Effector memory CD4-positive, alpha-beta T cell (primary cell): ENCODE measurements at regions not wholly inside any gene's neighbourhood (a gene's known extent, or its start where the extent isn't known, plus 50 kb on each side); places are given as distances from the start of the nearest gene placed in this dataset.

Experiments
- DNase-seq, 3 donors: peaks; one replicate each; pipeline ENCODE4 v3.0.0-alpha.2; 2020
- H3K27ac ChIP-seq: 2 replicates; pipeline ENCODE4 v1.7.0; 2013; ENCODE audit warnings: mild to moderate bottlenecking, low read length, moderate library complexity; ENCODE audit not compliant: insufficient read depth, poor library complexity, severe bottlenecking
- H3K27me3 ChIP-seq: replicated peaks from 2 replicates; pipeline ENCODE4 v1.7.0; 2013; ENCODE audit warnings: mild to moderate bottlenecking, low read length; ENCODE audit not compliant: insufficient read depth, control insufficient read depth, poor library complexity, severe bottlenecking
- H3K36me3 ChIP-seq: 2 replicates; pipeline ENCODE4 v1.7.0; 2013; ENCODE audit warnings: mild to moderate bottlenecking, low read length, moderate library complexity; ENCODE audit not compliant: control insufficient read depth, insufficient read depth
- H3K4me1 ChIP-seq: 2 replicates; pipeline ENCODE4 v1.7.0; 2013; ENCODE audit warnings: low read length, mild to moderate bottlenecking; ENCODE audit not compliant: control insufficient read depth, insufficient read depth, poor library complexity, severe bottlenecking
- H3K4me3 ChIP-seq: 2 replicates; pipeline ENCODE4 v1.7.0; 2013; ENCODE audit warnings: low read length, low read depth, mild to moderate bottlenecking; ENCODE audit not compliant: insufficient read depth, poor library complexity, severe bottlenecking
- H3K9me3 ChIP-seq: 2 replicates; pipeline ENCODE4 v1.7.0; 2013; ENCODE audit warnings: mild to moderate bottlenecking, low read length, moderate library complexity; ENCODE audit not compliant: control insufficient read depth

- no peak for DNase-seq
- Histone ChIP-seq H3K4me1 (no peaks in the 10 kb centered on the region), H3K36me3 (no peaks in the 10 kb centered on the region), H3K27me3 (no peaks in the 10 kb centered on the region), H3K9me3 (no peaks in the 10 kb centered on the region), H3K27ac (no peak overlapping the region), H3K4me3 (no peak overlapping the region)
These were observed 324.8 kb upstream of the MAP3K7 start for GRCh38 chr6:90911642-90912041.

- Histone ChIP-seq H3K4me3 (no peak overlapping the region), H3K27ac (no peak overlapping the region), H3K9me3 (no peaks in the 10 kb centered on the region), H3K36me3 (no peaks in the 10 kb centered on the region), H3K27me3 (no peaks in the 10 kb centered on the region), H3K4me1 (no peaks in the 10 kb centered on the region)
- no peak for DNase-seq
These were observed 324.0 kb upstream of the MAP3K7 start for GRCh38 chr6:90910893-90911292.

- Histone ChIP-seq H3K4me1 (no peaks in the 10 kb centered on the region), H3K36me3 (no peaks in the 10 kb centered on the region), H3K27me3 (no peaks in the 10 kb centered on the region), H3K9me3 (no peaks in the 10 kb centered on the region), H3K4me3 (no peak overlapping the region), H3K27ac (no peak overlapping the region)
- DNase-seq, result no peak
These were observed 321.2 kb upstream of the MAP3K7 start for GRCh38 chr6:90907931-90908655.

- Histone ChIP-seq H3K36me3 (no peaks in the 10 kb centered on the region), H3K9me3 (no peaks in the 10 kb centered on the region), H3K4me3 (no peak overlapping the region), H3K27me3 (no peaks in the 10 kb centered on the region), H3K4me1 (no peaks in the 10 kb centered on the region), H3K27ac (no peak overlapping the region)
- DNase-seq, result no peak
These were observed 318.5 kb upstream of the MAP3K7 start for GRCh38 chr6:90905351-90905750.

- DNase-seq, result no peak
- no peaks in the 10 kb centered on the region for H3K36me3 ChIP-seq
- no peaks in the 10 kb centered on the region for H3K27me3 ChIP-seq
- H3K4me1 ChIP-seq, result no peaks in the 10 kb centered on the region
- no peaks in the 10 kb centered on the region for H3K9me3 ChIP-seq
- H3K27ac ChIP-seq, result no peak overlapping the region
- H3K4me3 ChIP-seq, result no peak overlapping the region
These were observed 313.2 kb upstream of the MAP3K7 start for GRCh38 chr6:90900034-90900433.

GRCh38 chr6:90898763-90899162 is 311.9 kb upstream of the MAP3K7 start:
- Histone ChIP-seq H3K4me3 (no peak overlapping the region), H3K36me3 (no peaks in the 10 kb centered on the region), H3K4me1 (no peaks in the 10 kb centered on the region), H3K27ac (no peak overlapping the region), H3K9me3 (no peaks in the 10 kb centered on the region), H3K27me3 (no peaks in the 10 kb centered on the region)
- DNase-seq, result no peak

- no peak for DNase-seq
These were observed 309.2 kb upstream of the MAP3K7 start for GRCh38 chr6:90896075-90896547.

GRCh38 chr6:90895299-90896074 is 308.6 kb upstream of the MAP3K7 start:
- H3K9me3 ChIP-seq, result no peaks in the 10 kb centered on the region
- no peak overlapping the region for H3K27ac ChIP-seq
- H3K4me3 ChIP-seq, result no peak overlapping the region
- DNase-seq, result no peak
- H3K36me3 ChIP-seq, result no peaks in the 10 kb centered on the region
- H3K27me3 ChIP-seq, result no peaks in the 10 kb centered on the region
- no peaks in the 10 kb centered on the region for H3K4me1 ChIP-seq

More at GRCh38 chr6:90896075-90896547, 309.2 kb upstream of the MAP3K7 start:
- Histone ChIP-seq H3K4me3 (no peak overlapping the region), H3K4me1 (no peaks in the 10 kb centered on the region), H3K27me3 (no peaks in the 10 kb centered on the region), H3K27ac (no peak overlapping the region), H3K36me3 (no peaks in the 10 kb centered on the region), H3K9me3 (no peaks in the 10 kb centered on the region)

GRCh38 chr6:90894285-90895130 is 307.6 kb upstream of the MAP3K7 start:
- no peaks in the 10 kb centered on the region for H3K9me3 ChIP-seq
- no peaks in the 10 kb centered on the region for H3K36me3 ChIP-seq
- no peak overlapping the region for H3K27ac ChIP-seq
- no peak overlapping the region for H3K4me3 ChIP-seq
- H3K27me3 ChIP-seq, result peaks cover 4% of the 10 kb centered on the region
- H3K4me1 ChIP-seq, result no peaks in the 10 kb centered on the region
- DNase-seq, result no peak
